WTC11 (cell line): ENCODE measurements at regions not wholly inside any gene's neighbourhood (a gene's known extent, or its start where the extent isn't known, plus 50 kb on each side); places are given as distances from the start of the nearest gene placed in this dataset.

Source experiments
- FOXP1 ChIP-seq: sonication (generic); formaldehyde crosslinking; IDR thresholded peaks from 2 replicates; pipeline ENCODE4 v1.8.0; 2022; ENCODE audit warnings: missing genetic modification reagents, mild to moderate bottlenecking, moderate library complexity, borderline replicate concordance
- TF ChIP-seq, protein P1 (sequence below): fragments of 200-600 bp; IDR thresholded peaks from 2 replicates; pipeline ENCODE4 v1.8.0; 2022; ENCODE audit warnings: antibody characterized with exemption
- TF ChIP-seq, protein P2 (sequence below): sonication (generic); formaldehyde crosslinking; IDR thresholded peaks from 2 replicates; pipeline ENCODE4 v1.8.1; 2022; ENCODE audit warnings: mild to moderate bottlenecking, missing genetic modification reagents, moderate library complexity, borderline replicate concordance

DNA sequence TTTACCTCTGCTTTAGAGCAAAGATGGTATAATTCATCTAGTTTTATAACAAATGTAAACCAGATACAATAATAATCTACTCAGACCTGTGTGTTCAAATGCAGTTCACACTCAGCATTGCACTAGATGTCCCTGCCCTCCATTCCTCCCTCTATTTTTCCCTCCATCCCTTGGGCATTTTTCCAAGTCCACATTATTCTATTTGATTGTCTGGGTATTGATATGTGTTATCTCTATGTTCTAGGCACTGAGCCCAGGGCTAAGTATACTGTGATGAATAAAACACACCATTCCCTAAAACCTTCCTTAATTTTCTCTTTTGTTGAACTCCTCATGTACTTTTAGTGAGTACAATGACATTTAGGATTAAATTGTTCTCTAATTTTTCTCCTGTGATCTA lies 66.2 kb upstream of the HMCN1 start:
- TF ChIP-seq, protein P1, sequence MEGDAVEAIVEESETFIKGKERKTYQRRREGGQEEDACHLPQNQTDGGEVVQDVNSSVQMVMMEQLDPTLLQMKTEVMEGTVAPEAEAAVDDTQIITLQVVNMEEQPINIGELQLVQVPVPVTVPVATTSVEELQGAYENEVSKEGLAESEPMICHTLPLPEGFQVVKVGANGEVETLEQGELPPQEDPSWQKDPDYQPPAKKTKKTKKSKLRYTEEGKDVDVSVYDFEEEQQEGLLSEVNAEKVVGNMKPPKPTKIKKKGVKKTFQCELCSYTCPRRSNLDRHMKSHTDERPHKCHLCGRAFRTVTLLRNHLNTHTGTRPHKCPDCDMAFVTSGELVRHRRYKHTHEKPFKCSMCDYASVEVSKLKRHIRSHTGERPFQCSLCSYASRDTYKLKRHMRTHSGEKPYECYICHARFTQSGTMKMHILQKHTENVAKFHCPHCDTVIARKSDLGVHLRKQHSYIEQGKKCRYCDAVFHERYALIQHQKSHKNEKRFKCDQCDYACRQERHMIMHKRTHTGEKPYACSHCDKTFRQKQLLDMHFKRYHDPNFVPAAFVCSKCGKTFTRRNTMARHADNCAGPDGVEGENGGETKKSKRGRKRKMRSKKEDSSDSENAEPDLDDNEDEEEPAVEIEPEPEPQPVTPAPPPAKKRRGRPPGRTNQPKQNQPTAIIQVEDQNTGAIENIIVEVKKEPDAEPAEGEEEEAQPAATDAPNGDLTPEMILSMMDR, result no peak
- TF ChIP-seq, protein P2, sequence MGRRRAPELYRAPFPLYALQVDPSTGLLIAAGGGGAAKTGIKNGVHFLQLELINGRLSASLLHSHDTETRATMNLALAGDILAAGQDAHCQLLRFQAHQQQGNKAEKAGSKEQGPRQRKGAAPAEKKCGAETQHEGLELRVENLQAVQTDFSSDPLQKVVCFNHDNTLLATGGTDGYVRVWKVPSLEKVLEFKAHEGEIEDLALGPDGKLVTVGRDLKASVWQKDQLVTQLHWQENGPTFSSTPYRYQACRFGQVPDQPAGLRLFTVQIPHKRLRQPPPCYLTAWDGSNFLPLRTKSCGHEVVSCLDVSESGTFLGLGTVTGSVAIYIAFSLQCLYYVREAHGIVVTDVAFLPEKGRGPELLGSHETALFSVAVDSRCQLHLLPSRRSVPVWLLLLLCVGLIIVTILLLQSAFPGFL (CRISPR knock-in tag), result no peak
- TF ChIP-seq FOXP1 (CRISPR knock-in tag), result no peak
